GM10248 (cell line): ENCODE measurements at regions not wholly inside any gene's neighbourhood (a gene's known extent, or its start where the extent isn't known, plus 50 kb on each side); places are given as distances from the start of the nearest gene placed in this dataset.
"Not testable (repeated sequence)": the region's sequence is repeated elsewhere in the genome, so short reads cannot be mapped to it uniquely, and the experiment has no call there.

ENCODE experiments used
- CTCF ChIA-PET: fragments of 300-600 bp; sonication (Branson Sonifier 250); formaldehyde crosslinking; extraction: SDS; loops from one replicate; lab custom pipeline; 2021; ENCODE audit warnings: antibody characterized with exemption; lab: Yijun Ruan, JAX
- POLR2A ChIA-PET: fragments of 350-650 bp; sonication (Branson Sonifier 250); formaldehyde crosslinking; extraction: SDS; loops from one replicate; lab custom pipeline; 2020; ENCODE audit warnings: antibody characterized with exemption; lab: Yijun Ruan, JAX
- DNase-seq: peaks from one replicate; pipeline ENCODE4 v3.0.0; 2012; ENCODE audit errors: extremely low spot score
- TF ChIP-seq, protein P1 (sequence below): IDR thresholded peaks from 2 replicates; pipeline ENCODE4 v1.5.1; 2012; ENCODE audit warnings: mild to moderate bottlenecking, low read depth; ENCODE audit errors: extremely low read depth, missing control alignments, control extremely low read depth

DNA sequence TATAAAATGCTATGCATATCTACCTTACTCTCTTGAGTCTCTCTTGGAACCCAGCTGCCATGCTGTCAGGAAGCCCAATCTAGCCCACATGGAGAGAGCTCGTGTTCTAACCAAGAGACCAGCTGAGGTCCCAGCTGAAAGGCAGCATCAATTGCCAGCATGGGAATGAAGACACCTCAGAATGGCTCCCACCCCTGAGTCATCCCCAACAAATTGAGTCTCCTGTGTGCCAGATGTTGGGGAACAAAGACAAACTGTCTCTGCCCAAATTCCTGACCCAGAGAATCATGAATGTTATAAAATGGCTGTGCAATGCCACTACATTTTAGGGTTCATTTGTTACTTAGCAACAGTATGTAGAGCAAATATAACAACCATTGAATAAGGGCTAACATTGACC lies 105.2 kb upstream of the STX18 start:
- ChIA-PET CTCF (interaction anchor here (1.4 kb wide), 1 partner anchor 17 kb away, joined by 3 read pairs; no protein-coding TSS in a partner anchor), POLR2A (no interaction called here)
- TF ChIP-seq, protein P1, sequence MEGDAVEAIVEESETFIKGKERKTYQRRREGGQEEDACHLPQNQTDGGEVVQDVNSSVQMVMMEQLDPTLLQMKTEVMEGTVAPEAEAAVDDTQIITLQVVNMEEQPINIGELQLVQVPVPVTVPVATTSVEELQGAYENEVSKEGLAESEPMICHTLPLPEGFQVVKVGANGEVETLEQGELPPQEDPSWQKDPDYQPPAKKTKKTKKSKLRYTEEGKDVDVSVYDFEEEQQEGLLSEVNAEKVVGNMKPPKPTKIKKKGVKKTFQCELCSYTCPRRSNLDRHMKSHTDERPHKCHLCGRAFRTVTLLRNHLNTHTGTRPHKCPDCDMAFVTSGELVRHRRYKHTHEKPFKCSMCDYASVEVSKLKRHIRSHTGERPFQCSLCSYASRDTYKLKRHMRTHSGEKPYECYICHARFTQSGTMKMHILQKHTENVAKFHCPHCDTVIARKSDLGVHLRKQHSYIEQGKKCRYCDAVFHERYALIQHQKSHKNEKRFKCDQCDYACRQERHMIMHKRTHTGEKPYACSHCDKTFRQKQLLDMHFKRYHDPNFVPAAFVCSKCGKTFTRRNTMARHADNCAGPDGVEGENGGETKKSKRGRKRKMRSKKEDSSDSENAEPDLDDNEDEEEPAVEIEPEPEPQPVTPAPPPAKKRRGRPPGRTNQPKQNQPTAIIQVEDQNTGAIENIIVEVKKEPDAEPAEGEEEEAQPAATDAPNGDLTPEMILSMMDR: no peak
- DNase-seq: no peak

GRCh38 chr4:4645743-4646142 lies 103.9 kb upstream of the STX18 start:
- ChIA-PET POLR2A (no interaction called here), CTCF (interaction anchor here (0.7 to 2.1 kb wide), 4 partner anchors 9 to 23 kb away, joined by 3 to 7 read pairs (median 3); no protein-coding TSS in a partner anchor)
- TF ChIP-seq, protein P1: no peak
- DNase-seq: no peak

- POLR2A ChIA-PET: not testable (repeated sequence)
- CTCF ChIA-PET: interaction anchor here (1.5 to 2.1 kb wide), 2 partner anchors 9 to 24 kb away, joined by 3 to 7 read pairs; no protein-coding TSS in a partner anchor
Measured at GRCh38 chr4:4644277-4644676, 102.4 kb upstream of the STX18 start.

DNA sequence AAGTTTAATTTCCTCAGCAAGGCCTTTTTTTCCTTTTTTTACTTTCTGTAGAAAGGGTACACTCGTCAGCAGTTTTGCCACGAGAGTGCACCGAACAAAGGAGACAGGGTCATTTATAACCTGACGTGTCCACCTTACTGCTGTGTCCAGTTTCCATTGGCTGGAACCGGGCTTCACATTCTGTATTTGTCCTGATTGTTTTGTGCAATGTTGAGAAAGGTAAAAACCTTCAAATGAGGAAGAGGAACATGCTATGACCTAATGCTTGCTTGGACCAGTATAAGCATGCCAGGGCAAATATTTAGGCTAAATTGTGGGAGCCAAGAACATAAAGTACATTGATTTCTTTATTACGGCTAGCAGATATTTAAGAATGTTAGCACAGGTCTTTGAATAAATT lies 101.9 kb upstream of the STX18 start:
- DNase-seq, POLR2A ChIA-PET: not testable (repeated sequence)
- CTCF ChIA-PET: interaction anchor here (0.8 to 1.5 kb wide), 2 partner anchors 8 to 16 kb away, joined by 3 read pairs; no protein-coding TSS in a partner anchor

More at GRCh38 chr4:4644277-4644676, 102.4 kb upstream of the STX18 start:
- not testable (repeated sequence) for DNase-seq

GRCh38 chr4:4643306-4643705 lies 101.5 kb upstream of the STX18 start:
- no peak for DNase-seq
- POLR2A ChIA-PET: no interaction called here
- TF ChIP-seq, protein P1: no peak
- CTCF ChIA-PET: interaction anchor here (0.8 to 1.5 kb wide), 2 partner anchors 8 to 16 kb away, joined by 3 read pairs; no protein-coding TSS in a partner anchor

DNA sequence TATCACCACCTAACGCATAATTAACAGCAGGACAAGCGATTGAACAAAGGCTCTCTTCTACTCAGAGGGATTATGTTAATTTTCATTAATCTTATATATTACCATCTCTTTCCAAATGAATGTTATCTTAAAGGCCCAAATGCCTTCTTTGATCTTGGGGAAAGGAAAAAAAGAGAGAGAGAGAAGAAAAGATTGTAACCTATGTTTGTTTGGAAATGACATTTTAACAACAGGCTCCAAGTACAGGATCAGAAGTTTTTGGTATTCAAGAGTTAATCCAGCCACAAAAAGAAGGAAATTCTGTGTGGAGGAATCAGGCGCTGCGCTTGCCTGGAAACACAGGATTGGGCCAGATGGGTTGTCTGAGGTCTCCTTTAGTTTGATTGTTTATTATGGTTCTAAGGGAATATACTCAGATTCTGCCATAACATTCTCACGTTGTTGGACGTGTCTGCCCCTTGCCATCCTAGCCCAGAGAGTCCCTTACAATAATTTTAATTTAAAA lies 100.7 kb upstream of the STX18 start:
- DNase-seq: no peak
- ChIA-PET POLR2A (no interaction called here), CTCF (no interaction called here)
- TF ChIP-seq, protein P1: no peak

DNA sequence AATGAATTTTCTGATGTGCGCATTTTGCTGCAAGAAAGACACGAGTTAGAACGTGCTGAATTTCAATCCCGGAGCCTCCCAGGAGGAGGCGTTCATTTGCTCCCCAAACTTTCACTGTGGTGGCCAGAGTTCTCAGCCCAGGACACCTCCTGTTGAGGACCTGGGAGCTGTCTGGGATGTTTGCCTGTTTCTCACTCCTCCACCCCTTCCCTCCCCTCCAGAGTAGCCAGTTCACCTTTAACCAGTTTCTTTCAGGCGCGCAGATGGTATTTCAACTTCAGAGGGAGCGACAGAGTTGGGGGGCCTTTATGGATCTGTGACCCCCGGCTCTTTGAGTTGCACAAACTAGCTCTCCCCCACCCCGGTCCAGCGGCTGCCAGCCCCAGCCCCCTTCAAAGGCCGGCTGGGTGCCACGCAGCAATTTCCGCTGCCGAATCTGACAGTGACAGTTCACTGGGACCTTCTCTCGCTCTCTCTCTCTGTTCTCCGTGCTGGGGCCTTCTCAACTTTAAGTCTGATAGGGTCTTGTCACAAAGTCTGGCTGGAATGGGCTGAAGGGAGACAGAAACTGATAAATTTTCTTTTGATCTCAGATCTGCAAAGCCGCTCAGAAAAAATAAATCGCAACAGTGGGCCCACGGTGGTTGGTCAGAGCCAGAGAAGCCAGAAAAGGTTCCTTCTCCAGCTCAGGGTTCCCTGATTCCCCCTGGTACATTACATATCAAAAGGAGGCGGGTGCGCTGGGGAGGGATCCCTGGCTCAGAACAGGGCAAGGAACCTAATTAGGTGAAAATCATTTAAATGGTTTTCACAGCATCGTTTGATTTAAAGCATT lies 100.0 kb upstream of the STX18 start:
- TF ChIP-seq, protein P1: no peak
- ChIA-PET POLR2A (no interaction called here), CTCF (interaction anchor here (0.6 kb wide), 1 partner anchor 36 kb away, joined by 3 read pairs; no protein-coding TSS in a partner anchor)
- DNase-seq: no peak
